Ramos (cell line): ENCODE measurements at regions not wholly inside any gene's neighbourhood (a gene's known extent, or its start where the extent isn't known, plus 50 kb on each side); places are given as distances from the start of the nearest gene placed in this dataset.
"Not testable (repeated sequence)": the region's sequence is repeated elsewhere in the genome, so short reads cannot be mapped to it uniquely, and the experiment has no call there.

Source experiments
- in situ Hi-C: fragments of 300-500 bp; cut with MboI; formaldehyde crosslinking; loops from one replicate; pipeline ENCODE4 v1.14.3; 2022; ENCODE audit warnings: low sequenced_read_pairs; ENCODE audit not compliant: unreplicated experiment

GRCh38 chr1:14240265-14240664 is 358.2 kb upstream of the KAZN start:
- in situ Hi-C loops, result no loop called here

GRCh38 chr1:14242123-14242522 is 356.4 kb upstream of the KAZN start:
- in situ Hi-C loops, result no loop called here

- in situ Hi-C loops, result no loop called here
Measured at GRCh38 chr1:14242870-14243269, 355.6 kb upstream of the KAZN start.

GRCh38 chr1:14245954-14246353 is 352.5 kb upstream of the KAZN start:
- in situ Hi-C loops, result no loop called here

- in situ Hi-C loops, result no loop called here
Measured at GRCh38 chr1:14246471-14246870, 352.0 kb upstream of the KAZN start.

GRCh38 chr1:14247666-14248065 is 350.8 kb upstream of the KAZN start:
- in situ Hi-C loops, result no loop called here

- in situ Hi-C loops, result no loop called here
Measured at GRCh38 chr1:14251871-14252270, 346.6 kb upstream of the KAZN start.

- in situ Hi-C loops, result no loop called here
Measured at GRCh38 chr1:14253676-14254075, 344.8 kb upstream of the KAZN start.

- in situ Hi-C loops, result no loop called here
Measured at GRCh38 chr1:14254251-14254650, 344.2 kb upstream of the KAZN start.

GRCh38 chr1:14255233-14255632 is 343.3 kb upstream of the KAZN start:
- in situ Hi-C loops, result no loop called here

GRCh38 chr1:14255711-14256110 is 342.8 kb upstream of the KAZN start:
- in situ Hi-C loops, result no loop called here

- in situ Hi-C loops, result no loop called here
Measured at GRCh38 chr1:14259191-14259757, 339.2 kb upstream of the KAZN start.

- in situ Hi-C loops, result no loop called here
Measured at GRCh38 chr1:14260480-14260879, 338.0 kb upstream of the KAZN start.

- in situ Hi-C loops, result no loop called here
Measured at GRCh38 chr1:14261395-14261794, 337.1 kb upstream of the KAZN start.

- in situ Hi-C loops, result no loop called here
Measured at GRCh38 chr1:14262637-14263036, 335.8 kb upstream of the KAZN start.

- in situ Hi-C loops, result no loop called here
Measured at GRCh38 chr1:14263225-14263624, 335.3 kb upstream of the KAZN start.

- in situ Hi-C loops, result no loop called here
Measured at GRCh38 chr1:14263671-14264070, 334.8 kb upstream of the KAZN start.

GRCh38 chr1:14265495-14265894 is 333.0 kb upstream of the KAZN start:
- in situ Hi-C loops, result no loop called here

- in situ Hi-C loops, result no loop called here
Measured at GRCh38 chr1:14267991-14268390, 330.5 kb upstream of the KAZN start.

- in situ Hi-C loops, result no loop called here
Measured at GRCh38 chr1:14270821-14271220, 327.7 kb upstream of the KAZN start.

- in situ Hi-C loops, result no loop called here
Measured at GRCh38 chr1:14273811-14274210, 324.7 kb upstream of the KAZN start.

GRCh38 chr1:14279891-14280290 is 318.6 kb upstream of the KAZN start:
- in situ Hi-C loops, result not testable (repeated sequence)

- in situ Hi-C loops, result no loop called here
Measured at GRCh38 chr1:14280909-14281308, 317.6 kb upstream of the KAZN start.
